ENCODE measurements at regions not wholly inside any gene's neighbourhood (a gene's known extent, or its start where the extent isn't known, plus 50 kb on each side); places are given as distances from the start of the nearest gene placed in this dataset.

DNA sequence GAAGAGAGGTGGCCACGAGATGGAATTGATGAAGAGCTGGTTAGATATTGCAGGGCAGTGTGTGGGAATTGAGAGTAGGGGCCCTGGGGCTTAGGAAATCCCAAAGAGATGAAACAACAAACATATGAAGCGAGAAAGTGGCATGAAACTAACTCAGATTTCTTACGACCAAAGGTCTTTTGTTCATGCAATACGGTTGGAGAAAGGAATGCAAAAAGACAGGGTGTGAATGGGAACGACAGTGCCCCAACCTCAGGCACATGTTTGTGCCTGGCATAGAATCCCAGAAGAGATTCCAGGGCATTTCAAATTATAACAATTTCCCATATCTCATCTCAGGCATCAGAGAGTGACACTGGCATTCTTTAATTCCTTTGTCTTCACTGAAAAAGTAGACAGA, 199.2 kb downstream of the ACTL7B start:
- H3K9ac ChIP-seq (ENCODE audit: low read length), result no peak overlapping the region
- intact Hi-C loops (cut with micrococcal nuclease), result no loop called here
- no peak overlapping the region for H3K27ac ChIP-seq (ENCODE audit: low read depth, low read length)
- ChIA-PET CTCF (no interaction called here), POLR2A (no interaction called here), RAD21 (ENCODE audit: low non-redundant PET in 1 of 2, low total read pairs in 2 of 2, uncharacterized antibody in 2 of 2, unreplicated experiment in 2 of 2) (no interaction called here)
- H4K20me1 ChIP-seq (ENCODE audit: insufficient read depth), result no peaks in the 10 kb centered on the region
- no peaks in the 10 kb centered on the region for H3K36me3 ChIP-seq (ENCODE audit: control insufficient read depth in 1 of 2, insufficient read depth in 2 of 2, low read length in 2 of 2)
- no peak for DNase-seq (ENCODE audit: low read depth, low spot score)
- no peak overlapping the region for H2AFZ ChIP-seq (ENCODE audit: low read depth, low read length, poor library complexity, severe bottlenecking)
- TF ChIP-seq POLR2A (IDR thresholded peaks at IDR 0.05; ENCODE audit: borderline replicate concordance, extremely low read depth, insufficient read depth, insufficient read length) (no peak), EZH2 (IDR thresholded peaks at IDR 0.05) (no peak), RAD21 (IDR thresholded peaks at IDR 0.05; ENCODE audit: low read depth) (no peak), EZH2phosphoT487 (IDR thresholded peaks at IDR 0.05; ENCODE audit: borderline replicate concordance) (no peak), SRF (IDR thresholded peaks at IDR 0.05; ENCODE audit: low read depth) (no peak), SIN3A (IDR thresholded peaks at IDR 0.05; ENCODE audit: low read depth) (no peak), ZFX (IDR thresholded peaks at IDR 0.05) (no peak), EGR1 (IDR thresholded peaks at IDR 0.05; ENCODE audit: low read depth) (no peak), JUND (IDR thresholded peaks at IDR 0.05) (no peak), CEBPB (IDR thresholded peaks at IDR 0.05; ENCODE audit: low read depth) (no peak), TCF7L2 (IDR thresholded peaks at IDR 0.05; ENCODE audit: borderline replicate concordance, extremely low read depth, insufficient read depth, insufficient read length) (no peak), ZNF274 (IDR thresholded peaks at IDR 0.05; ENCODE audit: low read depth, low read length) (no peak)
- TF ChIP-seq, protein P1, sequence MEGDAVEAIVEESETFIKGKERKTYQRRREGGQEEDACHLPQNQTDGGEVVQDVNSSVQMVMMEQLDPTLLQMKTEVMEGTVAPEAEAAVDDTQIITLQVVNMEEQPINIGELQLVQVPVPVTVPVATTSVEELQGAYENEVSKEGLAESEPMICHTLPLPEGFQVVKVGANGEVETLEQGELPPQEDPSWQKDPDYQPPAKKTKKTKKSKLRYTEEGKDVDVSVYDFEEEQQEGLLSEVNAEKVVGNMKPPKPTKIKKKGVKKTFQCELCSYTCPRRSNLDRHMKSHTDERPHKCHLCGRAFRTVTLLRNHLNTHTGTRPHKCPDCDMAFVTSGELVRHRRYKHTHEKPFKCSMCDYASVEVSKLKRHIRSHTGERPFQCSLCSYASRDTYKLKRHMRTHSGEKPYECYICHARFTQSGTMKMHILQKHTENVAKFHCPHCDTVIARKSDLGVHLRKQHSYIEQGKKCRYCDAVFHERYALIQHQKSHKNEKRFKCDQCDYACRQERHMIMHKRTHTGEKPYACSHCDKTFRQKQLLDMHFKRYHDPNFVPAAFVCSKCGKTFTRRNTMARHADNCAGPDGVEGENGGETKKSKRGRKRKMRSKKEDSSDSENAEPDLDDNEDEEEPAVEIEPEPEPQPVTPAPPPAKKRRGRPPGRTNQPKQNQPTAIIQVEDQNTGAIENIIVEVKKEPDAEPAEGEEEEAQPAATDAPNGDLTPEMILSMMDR (IDR thresholded peaks at IDR 0.05 in 2 of 3, conservative IDR thresholded peaks at IDR 0.05 in 1 of 3; ENCODE audit: borderline replicate concordance in 1 of 3, insufficient read depth in 1 of 3, low read depth in 2 of 3, low read length in 2 of 3), result no peak
- TF ChIP-seq, protein P2, sequence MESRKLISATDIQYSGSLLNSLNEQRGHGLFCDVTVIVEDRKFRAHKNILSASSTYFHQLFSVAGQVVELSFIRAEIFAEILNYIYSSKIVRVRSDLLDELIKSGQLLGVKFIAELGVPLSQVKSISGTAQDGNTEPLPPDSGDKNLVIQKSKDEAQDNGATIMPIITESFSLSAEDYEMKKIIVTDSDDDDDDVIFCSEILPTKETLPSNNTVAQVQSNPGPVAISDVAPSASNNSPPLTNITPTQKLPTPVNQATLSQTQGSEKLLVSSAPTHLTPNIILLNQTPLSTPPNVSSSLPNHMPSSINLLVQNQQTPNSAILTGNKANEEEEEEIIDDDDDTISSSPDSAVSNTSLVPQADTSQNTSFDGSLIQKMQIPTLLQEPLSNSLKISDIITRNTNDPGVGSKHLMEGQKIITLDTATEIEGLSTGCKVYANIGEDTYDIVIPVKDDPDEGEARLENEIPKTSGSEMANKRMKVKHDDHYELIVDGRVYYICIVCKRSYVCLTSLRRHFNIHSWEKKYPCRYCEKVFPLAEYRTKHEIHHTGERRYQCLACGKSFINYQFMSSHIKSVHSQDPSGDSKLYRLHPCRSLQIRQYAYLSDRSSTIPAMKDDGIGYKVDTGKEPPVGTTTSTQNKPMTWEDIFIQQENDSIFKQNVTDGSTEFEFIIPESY (IDR thresholded peaks at IDR 0.05; ENCODE audit: extremely low read depth, insufficient replicate concordance, low read length), result no peak
- TF ChIP-seq, protein P3, sequence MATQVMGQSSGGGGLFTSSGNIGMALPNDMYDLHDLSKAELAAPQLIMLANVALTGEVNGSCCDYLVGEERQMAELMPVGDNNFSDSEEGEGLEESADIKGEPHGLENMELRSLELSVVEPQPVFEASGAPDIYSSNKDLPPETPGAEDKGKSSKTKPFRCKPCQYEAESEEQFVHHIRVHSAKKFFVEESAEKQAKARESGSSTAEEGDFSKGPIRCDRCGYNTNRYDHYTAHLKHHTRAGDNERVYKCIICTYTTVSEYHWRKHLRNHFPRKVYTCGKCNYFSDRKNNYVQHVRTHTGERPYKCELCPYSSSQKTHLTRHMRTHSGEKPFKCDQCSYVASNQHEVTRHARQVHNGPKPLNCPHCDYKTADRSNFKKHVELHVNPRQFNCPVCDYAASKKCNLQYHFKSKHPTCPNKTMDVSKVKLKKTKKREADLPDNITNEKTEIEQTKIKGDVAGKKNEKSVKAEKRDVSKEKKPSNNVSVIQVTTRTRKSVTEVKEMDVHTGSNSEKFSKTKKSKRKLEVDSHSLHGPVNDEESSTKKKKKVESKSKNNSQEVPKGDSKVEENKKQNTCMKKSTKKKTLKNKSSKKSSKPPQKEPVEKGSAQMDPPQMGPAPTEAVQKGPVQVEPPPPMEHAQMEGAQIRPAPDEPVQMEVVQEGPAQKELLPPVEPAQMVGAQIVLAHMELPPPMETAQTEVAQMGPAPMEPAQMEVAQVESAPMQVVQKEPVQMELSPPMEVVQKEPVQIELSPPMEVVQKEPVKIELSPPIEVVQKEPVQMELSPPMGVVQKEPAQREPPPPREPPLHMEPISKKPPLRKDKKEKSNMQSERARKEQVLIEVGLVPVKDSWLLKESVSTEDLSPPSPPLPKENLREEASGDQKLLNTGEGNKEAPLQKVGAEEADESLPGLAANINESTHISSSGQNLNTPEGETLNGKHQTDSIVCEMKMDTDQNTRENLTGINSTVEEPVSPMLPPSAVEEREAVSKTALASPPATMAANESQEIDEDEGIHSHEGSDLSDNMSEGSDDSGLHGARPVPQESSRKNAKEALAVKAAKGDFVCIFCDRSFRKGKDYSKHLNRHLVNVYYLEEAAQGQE (IDR thresholded peaks at IDR 0.05; ENCODE audit: low read depth), result no peak
- H3K9me3 ChIP-seq (ENCODE audit: control insufficient read depth in 1 of 2, insufficient read depth in 1 of 2, low read depth in 1 of 2, low read length in 2 of 2), result no peaks in the 10 kb centered on the region; a peak in 1 of 4 replicates
- no peak overlapping the region for H3K4me3 ChIP-seq (replicated peaks in 1 of 2; ENCODE audit: low read depth in 1 of 2, low read length in 2 of 2)
- H3K9me2 ChIP-seq (ENCODE audit: insufficient read depth), result no peaks in the 10 kb centered on the region
- no peaks in the 10 kb centered on the region; the same call in 1 of the 2 replicates for H3K27me3 ChIP-seq (ENCODE audit: insufficient read depth, low read length)
- no peaks in the 10 kb centered on the region for H3K79me2 ChIP-seq (ENCODE audit: insufficient read depth, low read length)
- no peaks in the 10 kb centered on the region for H3K4me1 ChIP-seq (ENCODE audit: control insufficient read depth in 1 of 2, insufficient read depth in 2 of 2, low read length in 2 of 2)
- no TSS peak for BruUV-seq (replicated peaks)
- no peak for ATAC-seq
- H3K4me2 ChIP-seq (ENCODE audit: low read length), result no peak overlapping the region

Data from HCT116 (cell line).